GM21367 (cell line): ENCODE measurements at regions not wholly inside any gene's neighbourhood (a gene's known extent, or its start where the extent isn't known, plus 50 kb on each side); places are given as distances from the start of the nearest gene placed in this dataset.
"Not testable (repeated sequence)": the region's sequence is repeated elsewhere in the genome, so short reads cannot be mapped to it uniquely, and the experiment has no call there.

Source experiments
- ATAC-seq: cut with Tn5 transposase; IDR thresholded peaks from one replicate; pipeline ENCODE4 v1.9.1; 2021; ENCODE audit not compliant: unreplicated experiment

DNA sequence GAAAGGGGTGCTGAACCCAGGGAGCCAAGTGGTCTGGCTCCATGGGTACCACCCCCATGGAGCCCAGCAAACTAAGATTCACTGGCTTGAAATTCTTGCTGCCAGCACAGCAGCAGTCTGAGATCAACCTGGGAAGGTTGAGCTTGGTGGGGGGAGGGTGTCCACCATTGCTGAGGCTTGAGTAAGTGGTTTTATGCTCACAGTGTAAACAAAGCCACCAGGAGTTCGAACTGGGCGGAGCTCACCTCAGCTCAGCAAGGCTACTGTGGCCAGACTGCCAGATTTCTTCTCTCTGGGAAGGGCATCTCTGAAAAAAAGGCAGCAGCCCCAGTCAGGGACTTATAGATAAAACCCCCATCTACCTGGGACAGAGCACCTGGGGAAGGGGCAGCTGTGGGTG lies 1021.8 kb upstream of the SPRY2 start:
- not testable (repeated sequence) for ATAC-seq

DNA sequence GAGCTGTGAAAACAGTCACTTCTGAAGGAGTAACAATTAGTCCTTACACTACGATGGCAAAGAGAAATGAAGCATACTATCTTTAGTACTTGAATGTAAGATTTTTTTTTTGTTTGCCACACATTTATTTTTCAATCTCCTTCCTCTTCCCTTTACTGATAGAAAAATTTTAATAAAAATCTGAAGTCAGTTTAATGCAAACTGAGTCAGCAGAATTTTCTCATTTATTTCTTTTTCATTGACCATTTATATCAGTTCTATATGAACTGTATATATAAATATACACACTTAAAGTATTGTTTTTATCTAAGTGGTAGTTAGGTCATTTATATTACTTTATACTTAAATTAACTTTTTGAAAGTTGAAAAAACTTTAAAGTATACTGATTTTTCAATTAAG lies 1009.1 kb upstream of the SPRY2 start:
- ATAC-seq = no peak

DNA sequence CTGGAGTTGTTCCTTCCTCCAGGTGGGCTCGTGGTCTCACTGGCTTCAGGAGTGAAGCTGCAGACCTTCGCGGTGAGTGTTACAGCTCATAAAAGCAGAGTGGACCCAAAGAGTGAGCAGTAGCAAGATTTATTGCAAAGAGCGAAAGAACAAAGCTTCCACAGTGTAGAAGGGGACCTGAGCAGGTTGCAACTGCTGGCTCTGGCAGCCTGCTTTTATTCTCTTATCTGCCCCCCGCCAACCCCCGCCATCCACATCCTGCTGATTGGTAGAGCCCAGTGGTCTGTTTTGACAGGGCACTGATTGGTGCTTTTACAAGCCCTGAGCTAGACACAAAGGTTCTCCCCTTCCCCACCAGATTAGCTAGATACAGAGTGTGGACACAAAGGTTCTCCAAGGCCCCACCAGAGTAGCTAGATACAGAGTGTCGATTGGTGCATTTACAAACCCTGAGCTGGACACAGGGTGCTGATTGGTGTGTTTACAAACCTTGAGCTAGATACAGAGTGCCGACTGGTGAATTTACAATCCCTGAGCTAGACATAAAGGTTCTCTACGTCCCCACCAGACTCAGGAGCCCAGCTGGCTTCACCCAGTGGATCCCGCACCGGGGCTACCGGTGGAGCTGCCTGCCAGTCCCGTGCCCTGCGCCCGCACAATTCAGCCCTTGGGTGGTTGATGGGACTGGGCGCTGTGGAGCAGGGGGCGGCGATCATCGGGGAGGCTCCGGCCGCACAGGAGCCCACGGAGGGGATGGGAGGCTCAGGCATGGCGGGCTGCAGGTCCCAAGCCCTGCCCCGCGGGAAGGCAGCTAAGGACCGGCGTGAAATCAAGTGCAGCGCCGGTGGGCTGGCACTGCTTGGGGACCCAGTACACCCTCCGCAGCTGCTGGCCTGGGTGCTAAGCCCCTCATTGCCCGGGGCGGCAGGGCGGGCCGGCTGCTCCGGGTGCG lies 999.5 kb upstream of the SPRY2 start:
- ATAC-seq = not testable (repeated sequence)

DNA sequence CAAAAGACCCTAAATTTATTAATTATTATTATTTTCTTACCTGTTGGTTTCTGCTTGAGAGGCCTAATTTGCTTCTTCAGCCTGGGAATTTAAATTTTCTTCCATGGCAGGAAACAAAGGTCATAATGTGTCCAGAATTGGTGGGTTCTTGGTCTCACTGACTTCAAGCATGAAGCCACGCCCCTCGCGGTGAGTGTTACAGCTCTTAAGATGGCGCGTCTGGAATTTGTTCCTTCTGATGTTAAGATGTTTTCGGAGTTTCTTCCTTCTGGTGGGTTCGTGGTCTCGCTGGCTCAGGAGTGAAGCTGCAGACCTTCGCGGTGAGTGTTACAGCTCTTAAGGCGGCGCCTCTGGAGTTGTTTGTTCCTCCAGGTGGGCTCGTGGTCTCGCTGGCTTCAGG lies 998.7 kb upstream of the SPRY2 start:
- ATAC-seq = not testable (repeated sequence)

DNA sequence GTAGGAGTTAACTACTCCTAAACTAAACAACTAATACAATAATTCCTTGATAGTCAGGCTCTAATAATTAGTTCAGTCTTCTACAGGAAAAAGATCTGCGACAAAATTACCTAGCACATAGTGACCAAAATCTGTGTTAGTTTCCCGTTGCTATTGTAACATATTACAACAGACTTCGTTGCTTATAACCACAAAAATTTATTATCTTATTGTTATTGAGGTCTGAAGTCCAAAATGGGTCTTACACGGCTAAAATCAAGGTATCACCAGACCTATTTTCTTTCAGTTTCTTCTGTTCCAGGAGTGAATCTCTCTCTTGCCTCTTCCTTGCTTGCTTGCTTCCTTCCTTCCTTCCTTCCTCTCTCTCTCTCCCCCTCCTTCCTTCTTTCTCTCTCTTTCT lies 993.6 kb upstream of the SPRY2 start:
- ATAC-seq = no peak

DNA sequence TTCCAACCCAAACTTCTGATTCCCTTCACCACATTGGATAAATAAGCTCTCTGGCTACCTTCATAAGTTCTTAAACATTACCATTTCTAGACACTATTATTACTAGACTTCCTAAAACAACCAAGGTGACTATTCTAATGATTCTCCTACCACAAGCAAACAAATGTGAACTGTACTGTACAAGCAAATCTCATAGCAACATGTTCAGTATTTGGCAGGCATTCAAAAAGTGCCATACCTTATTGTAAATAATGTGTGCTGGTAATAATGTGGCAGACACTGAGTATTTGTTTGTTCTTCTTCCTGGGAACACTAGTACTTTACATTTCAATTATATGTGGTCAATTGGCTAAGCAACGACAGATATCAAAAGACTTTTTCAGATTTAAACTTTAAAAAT lies 986.0 kb upstream of the SPRY2 start:
- no peak for ATAC-seq

DNA sequence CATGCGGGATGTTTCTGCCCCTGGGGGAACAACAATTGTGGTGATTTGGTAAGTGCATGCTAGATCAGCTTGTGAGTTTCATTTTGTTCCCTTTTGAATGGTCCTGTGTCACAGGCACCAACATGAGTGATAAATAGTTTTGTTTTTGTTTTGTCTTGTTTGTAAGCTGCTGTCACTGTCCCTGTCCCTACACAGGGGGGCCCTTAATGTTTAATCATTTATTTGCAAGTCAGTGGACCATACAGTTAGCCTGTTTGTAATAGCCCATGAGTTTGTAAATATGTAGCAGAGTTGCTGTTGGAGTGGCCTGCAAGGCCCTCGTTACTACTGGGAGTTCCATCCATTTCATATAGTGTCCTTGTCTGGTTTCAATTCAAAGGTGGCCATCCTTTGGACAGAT lies 979.6 kb upstream of the SPRY2 start:
- ATAC-seq = no peak

DNA sequence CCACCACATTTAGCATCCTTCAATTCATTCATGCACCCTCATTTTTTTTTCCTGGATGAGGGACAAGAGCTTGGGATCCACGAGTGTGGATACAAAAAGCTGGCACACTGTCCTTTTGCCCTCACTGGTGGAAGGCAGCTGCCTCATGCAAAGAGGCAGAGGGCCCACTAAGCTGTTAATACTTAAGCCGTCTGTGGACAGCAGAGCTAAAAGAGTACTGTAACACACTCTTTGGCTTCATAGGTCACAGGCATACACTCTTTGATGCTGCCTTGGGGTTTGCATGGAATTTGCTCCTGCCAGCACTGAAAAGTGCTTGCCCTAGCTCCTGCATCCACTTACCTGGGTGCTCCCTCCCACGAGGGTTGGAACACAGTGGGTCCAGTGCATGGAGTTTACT lies 978.4 kb upstream of the SPRY2 start:
- ATAC-seq = no peak

DNA sequence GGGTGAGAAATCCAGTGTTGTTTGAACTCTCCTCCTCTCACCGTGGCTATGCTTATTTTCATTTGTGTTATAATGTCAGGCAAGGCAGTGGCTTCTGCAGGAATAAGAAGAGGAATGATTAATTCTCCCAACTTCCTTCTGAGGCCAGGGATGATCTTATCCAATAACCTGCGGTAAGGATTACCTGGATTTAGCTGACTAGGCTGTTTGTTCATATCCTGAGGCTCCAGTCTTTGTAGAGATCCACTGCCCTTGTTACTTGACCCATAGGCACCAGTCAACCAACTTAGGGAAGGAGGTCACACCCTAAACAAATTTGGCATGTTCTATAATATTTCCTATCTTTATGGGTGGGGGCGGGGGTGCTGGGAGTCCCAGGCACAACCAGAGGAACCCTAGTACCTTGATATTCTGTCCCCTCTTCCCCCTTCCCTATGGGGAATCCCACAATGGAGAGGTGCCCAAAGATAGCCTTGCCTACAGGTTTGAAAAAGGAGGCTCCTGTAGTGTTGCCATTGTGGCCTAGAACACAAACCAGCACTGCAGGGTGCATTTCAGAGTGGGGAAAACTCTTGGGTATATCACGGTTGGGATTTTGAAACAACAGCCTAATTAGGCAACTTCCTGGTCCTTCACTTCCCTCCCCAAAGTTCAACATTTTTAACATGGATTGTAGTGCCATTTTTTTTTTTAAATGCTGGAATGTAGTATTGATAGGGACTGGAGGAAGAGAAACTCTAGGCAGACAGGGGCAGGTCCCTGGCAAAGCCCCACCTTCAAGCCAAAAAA lies 977.5 kb upstream of the SPRY2 start:
- ATAC-seq = no peak

DNA sequence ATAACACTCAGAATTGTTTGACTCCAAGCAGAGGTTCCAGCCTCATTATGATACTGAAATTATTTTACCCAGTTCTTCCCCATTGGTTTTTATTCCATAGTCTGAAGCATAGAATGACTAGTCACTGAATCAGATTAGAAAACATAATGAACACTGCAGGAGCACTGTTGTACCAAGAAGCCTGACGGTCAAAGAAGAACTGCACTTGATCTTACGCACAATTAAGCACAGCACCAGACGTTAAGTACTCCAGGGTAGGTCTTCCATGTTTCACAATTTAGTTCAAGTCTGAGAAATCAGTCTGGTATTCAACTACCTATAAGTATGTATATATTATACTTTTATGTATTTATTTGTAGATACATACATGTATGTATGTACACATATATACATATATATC lies 973.5 kb upstream of the SPRY2 start:
- ATAC-seq = no peak

DNA sequence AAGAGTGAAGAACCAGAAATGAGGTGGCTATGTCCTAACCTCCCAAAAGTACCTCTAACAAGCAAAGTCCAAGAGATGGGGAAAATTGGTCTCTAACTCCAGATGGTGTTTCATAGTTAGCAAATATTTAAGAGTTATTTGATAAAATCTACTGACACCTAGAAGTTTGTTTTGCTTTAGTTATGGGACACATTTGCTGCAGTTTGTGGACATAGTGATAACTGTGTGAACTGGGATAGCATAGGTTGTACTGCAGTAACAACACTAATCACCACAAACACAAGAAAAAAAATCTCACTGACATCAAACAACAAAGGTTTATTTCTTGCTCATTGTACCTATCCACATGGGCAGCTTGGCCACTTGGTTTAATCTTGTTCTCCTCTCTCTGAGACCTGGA lies 965.0 kb upstream of the SPRY2 start:
- no peak for ATAC-seq

DNA sequence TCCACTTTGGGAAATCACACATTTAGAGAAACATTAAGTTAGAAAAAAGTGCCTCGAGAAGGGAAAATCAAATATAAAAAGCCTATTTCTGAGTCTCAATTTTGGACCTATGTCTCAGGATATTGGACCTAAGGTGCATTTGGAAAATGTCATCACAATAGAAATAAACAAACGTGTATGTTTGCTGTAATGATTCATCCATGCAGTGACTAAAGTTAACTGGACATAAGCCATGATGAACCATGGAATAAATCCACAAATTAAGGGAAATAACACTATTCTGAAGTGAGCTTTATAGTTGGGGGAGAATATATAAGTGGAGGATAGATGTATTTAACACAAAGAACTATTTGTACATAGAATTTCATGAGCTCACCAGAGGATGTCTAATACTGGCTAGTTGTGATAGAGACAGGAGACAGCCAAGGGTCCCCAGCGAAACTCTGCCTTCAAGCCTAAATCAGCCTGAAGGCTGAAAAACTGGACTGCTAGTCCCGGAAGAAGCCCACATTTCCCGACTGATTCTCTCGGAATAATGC lies 963.3 kb upstream of the SPRY2 start:
- no peak for ATAC-seq

DNA sequence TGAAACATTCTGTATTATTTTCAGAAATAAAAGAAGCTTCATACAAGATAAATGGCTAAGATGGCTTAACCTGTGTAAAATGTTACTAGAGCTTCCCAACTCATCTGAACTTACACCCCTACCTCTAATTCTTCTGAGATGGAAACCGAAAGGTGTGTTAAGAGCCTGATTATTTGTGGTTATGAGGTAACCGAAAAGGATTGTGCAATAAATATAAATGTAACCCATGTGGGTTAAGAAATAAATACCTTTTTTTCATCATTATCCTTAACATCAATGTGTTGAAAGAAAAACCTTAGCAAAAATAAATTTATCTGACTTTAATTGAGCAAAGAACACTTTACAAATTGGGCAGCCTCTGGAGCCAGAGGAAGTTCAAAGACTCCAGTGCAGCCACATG lies 961.8 kb upstream of the SPRY2 start:
- ATAC-seq = no peak

DNA sequence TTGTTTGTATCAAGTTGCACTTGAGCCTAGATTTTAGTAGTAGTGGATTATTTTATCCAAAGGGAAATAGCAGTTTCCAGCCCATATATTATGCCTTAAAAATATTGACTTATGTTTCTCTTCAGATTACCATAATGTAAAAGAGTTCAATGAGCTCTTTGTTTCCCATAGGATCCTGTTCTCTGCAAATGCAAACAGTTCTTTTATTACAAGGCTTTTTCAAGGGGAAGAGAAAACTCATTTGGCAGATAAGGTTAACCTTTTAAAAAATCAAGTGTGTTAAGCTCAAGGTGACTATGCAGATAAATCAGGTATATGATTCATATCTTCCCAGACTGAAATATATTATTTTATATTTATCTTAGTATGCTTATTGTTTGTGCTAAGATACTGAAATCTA lies 961.2 kb upstream of the SPRY2 start:
- ATAC-seq = no peak

DNA sequence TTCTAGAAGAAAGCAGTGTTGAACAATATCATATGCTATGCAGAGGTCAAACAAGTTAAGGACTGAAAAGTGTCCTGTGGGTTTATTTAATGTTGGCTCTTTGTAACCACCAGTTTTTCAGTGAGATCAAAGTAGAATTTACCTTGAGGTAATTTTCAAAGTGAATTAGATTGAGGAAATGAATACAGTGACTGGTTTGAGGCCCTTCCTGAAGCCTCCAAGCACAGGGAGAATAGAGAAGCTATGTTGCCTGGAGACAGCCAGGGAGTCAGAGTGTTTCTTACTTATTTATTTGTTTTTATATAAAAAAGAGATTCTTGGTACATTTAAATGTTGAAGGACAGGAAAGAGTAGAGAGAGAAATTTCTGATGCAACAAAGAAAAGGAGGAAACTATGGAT lies 954.3 kb upstream of the SPRY2 start:
- no peak for ATAC-seq

DNA sequence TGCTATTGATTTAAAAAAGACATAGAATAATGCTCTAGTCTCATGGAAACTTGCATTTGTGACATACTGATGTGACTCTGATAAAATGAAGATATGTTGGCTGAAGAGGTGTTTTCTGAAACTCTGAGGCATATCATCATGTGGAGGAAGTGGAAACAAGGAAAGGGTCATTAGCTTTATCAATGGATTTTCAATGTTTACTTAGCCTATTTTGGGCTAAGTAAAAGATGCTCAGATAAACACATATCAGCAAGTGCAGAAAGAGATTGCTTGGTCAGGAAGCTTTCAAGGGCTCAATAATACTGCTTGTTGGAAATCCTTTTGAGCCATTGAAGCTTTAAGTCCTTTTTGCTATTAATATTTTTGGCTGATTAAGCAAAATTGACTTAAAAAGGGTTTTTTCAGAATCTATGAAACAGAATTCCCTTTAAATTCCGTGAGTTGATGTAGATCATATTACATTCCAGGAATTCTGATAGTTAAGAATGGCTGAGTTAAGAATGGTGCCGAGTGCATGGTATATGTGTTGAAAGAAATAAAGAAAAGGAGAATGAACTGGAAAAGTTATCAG lies 952.8 kb upstream of the SPRY2 start:
- no peak for ATAC-seq

DNA sequence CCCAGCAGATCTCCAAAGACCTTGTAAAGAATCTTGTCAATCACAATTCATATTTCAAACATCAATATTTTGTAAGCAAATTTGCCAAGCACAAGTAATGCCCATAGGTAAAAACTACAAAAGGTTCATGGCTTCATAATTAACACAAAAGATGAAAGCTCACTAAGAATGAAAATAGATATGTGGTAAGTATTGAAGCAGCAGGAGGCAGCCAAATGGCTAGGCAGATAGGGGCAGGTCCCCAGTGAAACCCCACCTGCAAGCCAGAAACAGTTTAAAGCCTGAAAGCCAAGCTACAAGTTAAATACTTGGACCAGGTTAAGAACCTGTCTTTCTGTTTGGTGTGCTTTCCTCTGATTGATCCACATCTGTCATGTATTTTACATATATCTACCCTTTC lies 942.6 kb upstream of the SPRY2 start:
- ATAC-seq = no peak

DNA sequence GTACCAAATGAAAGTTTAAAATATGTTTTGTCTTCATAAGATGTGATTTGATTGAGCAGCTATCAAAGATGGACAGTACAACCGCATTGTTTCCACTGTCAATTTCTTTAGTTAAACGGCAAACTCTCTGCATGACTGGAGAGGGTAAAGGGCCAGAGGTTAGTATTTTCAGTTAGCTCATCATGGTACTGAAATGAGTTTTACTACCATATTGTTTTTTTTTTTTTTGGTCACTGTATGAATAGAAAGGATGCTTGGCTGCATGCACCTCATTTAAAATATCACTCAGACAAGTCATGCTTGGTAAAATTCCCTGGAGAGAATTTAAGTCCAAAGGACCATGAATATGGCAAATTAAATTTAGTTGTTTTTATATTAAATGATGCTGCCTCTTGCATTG lies 942.1 kb upstream of the SPRY2 start:
- ATAC-seq = no peak

DNA sequence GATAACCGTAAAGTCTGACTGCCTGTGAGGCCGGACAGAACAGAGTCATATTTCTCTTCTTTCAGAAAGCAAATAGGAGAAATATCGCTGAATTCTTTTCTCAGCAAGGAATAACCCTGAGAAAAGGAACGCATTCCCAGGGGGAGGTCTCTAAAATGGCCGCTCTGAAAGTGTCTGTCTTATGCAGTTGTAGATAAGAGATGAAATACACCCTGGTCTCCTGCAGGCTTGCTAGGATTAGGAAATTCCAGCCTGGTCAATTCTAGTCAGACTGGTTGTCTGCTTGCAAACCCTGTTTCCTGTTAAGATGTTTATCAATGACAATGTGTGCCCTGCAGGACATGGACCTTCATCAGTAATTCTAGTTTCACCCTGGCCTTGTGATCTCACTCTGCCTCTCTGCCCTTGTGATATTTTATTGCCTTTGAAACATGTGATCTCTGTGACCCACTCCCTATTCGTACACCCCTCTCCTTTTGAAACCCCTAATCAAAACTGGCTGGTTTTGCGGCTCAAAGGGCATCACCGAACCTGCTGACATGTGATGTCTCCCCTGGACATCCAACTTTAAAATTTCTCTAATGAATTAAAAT lies 934.8 kb upstream of the SPRY2 start:
- ATAC-seq = no peak

DNA sequence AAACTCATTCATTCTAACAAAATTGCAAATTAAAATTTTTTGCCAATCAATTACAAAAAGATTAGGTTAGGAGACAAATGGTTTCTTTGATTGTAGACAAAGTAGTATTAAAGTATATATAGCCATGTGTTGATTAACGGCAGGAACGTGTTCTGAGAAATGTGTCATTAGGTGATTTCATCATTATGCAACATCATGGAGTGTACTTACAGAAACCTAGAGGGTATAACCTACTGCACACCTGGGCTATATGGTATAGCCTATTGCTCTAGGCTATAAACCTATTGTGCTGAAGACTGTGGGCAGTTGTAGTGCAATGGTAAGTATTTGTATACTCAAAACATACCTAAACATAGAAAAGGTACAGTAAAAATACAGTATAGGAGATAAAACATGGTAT lies 906.8 kb upstream of the SPRY2 start:
- ATAC-seq = no peak

DNA sequence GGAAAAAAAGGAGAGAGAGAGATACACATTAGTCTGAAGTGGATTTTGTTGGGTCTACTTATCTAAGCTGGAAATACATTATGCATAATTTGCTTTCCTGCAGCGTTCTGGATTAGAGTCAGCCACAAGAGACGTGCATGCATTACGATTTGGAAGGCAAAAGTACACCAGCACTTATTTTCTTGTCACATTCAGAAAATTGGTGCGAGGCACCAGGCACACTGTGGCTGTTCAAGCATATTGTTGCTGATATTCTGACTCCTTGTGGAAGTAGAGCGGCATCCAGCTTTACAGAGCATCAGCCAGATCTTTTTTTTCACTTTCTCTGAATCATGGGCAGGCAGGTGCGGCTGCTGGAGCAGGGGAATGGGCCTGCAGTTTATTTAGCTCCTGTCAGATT lies 905.6 kb upstream of the SPRY2 start:
- no peak for ATAC-seq
